ENCODE measurements at regions not wholly inside any gene's neighbourhood (a gene's known extent, or its start where the extent isn't known, plus 50 kb on each side); places are given as distances from the start of the nearest gene placed in this dataset.
"Not testable (repeated sequence)": the region's sequence is repeated elsewhere in the genome, so short reads cannot be mapped to it uniquely, and the experiment has no call there.

DNA sequence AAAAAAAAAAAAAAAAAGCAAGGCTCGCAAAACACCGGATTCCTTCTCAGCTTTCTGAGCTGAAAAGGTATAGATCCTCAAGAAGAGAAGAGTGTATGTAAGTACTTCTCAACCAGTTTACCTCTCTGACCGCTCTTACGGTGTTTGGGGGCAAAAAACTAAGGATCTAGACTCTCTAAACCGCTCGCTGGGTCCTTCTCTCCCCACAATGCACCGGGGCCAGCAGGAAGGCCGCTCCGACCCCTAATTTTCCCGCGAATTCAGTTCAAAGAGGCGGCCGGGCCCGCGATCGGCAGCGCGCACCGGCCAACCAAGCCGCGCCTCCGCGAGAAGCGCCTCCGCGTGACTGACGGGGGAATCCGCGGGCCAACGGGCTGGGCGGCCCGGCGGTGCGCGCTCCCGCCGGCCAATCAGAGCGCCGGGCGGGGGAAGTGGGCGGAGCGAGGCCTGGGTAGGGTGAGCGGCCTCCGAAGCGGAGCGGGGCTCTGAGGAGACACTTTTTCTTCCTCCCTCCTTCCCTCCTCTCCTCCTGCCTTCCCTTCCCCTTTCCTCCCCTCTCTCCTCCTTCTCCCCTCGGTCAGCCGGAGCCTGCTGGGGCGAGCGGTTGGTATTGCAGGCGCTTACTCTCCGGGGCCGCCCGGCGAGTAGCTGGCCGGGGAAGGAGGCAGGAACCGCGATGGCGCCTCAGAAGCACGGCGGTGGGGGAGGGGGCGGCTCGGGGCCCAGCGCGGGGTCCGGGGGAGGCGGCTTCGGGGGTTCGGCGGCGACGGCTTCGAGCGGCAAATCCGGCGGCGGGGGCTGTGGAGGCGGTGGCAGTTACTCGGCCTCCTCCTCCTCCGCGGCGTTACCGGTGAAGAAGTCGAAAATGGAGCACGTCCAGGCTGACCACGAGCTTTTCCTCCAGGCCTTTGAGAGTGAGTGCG lies 93.0 kb downstream of the CRLF3 start (continued):
- TF ChIP-seq, protein P1, sequence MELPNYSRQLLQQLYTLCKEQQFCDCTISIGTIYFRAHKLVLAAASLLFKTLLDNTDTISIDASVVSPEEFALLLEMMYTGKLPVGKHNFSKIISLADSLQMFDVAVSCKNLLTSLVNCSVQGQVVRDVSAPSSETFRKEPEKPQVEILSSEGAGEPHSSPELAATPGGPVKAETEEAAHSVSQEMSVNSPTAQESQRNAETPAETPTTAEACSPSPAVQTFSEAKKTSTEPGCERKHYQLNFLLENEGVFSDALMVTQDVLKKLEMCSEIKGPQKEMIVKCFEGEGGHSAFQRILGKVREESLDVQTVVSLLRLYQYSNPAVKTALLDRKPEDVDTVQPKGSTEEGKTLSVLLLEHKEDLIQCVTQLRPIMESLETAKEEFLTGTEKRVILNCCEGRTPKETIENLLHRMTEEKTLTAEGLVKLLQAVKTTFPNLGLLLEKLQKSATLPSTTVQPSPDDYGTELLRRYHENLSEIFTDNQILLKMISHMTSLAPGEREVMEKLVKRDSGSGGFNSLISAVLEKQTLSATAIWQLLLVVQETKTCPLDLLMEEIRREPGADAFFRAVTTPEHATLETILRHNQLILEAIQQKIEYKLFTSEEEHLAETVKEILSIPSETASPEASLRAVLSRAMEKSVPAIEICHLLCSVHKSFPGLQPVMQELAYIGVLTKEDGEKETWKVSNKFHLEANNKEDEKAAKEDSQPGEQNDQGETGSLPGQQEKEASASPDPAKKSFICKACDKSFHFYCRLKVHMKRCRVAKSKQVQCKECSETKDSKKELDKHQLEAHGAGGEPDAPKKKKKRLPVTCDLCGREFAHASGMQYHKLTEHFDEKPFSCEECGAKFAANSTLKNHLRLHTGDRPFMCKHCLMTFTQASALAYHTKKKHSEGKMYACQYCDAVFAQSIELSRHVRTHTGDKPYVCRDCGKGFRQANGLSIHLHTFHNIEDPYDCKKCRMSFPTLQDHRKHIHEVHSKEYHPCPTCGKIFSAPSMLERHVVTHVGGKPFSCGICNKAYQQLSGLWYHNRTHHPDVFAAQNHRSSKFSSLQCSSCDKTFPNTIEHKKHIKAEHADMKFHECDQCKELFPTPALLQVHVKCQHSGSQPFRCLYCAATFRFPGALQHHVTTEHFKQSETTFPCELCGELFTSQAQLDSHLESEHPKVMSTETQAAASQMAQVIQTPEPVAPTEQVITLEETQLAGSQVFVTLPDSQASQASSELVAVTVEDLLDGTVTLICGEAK (IDR thresholded peaks at IDR 0.05): not testable (repeated sequence)
- TF ChIP-seq, protein P1 (CRISPR knock-in tag; IDR thresholded peaks at IDR 0.05): 0 out of 2 replicates have a peak, but pooled peaks have one; percentile 23
- peak; percentile 59; the same call in 1 of the 2 replicates for TF ChIP-seq STAT5B (CRISPR knock-in tag; IDR thresholded peaks at IDR 0.05)
- TF ChIP-seq, protein P2, sequence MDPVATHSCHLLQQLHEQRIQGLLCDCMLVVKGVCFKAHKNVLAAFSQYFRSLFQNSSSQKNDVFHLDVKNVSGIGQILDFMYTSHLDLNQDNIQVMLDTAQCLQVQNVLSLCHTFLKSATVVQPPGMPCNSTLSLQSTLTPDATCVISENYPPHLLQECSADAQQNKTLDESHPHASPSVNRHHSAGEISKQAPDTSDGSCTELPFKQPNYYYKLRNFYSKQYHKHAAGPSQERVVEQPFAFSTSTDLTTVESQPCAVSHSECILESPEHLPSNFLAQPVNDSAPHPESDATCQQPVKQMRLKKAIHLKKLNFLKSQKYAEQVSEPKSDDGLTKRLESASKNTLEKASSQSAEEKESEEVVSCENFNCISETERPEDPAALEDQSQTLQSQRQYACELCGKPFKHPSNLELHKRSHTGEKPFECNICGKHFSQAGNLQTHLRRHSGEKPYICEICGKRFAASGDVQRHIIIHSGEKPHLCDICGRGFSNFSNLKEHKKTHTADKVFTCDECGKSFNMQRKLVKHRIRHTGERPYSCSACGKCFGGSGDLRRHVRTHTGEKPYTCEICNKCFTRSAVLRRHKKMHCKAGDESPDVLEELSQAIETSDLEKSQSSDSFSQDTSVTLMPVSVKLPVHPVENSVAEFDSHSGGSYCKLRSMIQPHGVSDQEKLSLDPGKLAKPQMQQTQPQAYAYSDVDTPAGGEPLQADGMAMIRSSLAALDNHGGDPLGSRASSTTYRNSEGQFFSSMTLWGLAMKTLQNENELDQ (CRISPR knock-in tag; IDR thresholded peaks at IDR 0.05; ENCODE audit: borderline replicate concordance): peak; percentile 68; the same call in 1 of the 2 replicates
- peak; percentile 48; the same call in 1 of the 2 replicates for TF ChIP-seq ZNF607 (CRISPR knock-in tag; IDR thresholded peaks at IDR 0.05; ENCODE audit: borderline replicate concordance)
- 0 out of 2 replicates have a peak, but pooled peaks have one; percentile 31 for TF ChIP-seq KAT8 (CRISPR knock-in tag; IDR thresholded peaks at IDR 0.05)
- TF ChIP-seq SP2 (CRISPR knock-in tag; IDR thresholded peaks at IDR 0.05): peak; percentile 79
- peak; percentile 46; the same call in 1 of the 2 replicates for TF ChIP-seq ZMYM3 (CRISPR knock-in tag; IDR thresholded peaks at IDR 0.05)
- peak; percentile 32; the same call in 1 of the 2 replicates for TF ChIP-seq ERF (CRISPR knock-in tag; IDR thresholded peaks at IDR 0.05)
- 0 out of 2 replicates have a peak, but pooled peaks have one; percentile 71 for TF ChIP-seq ZNF564 (CRISPR knock-in tag; IDR thresholded peaks at IDR 0.05)
- peak; percentile 96 for TF ChIP-seq ZBTB14 (CRISPR knock-in tag; IDR thresholded peaks at IDR 0.05)
- TF ChIP-seq KLF16 (CRISPR knock-in tag; IDR thresholded peaks at IDR 0.05): 0 out of 4 replicates have a peak, but pooled peaks of 1 of the 2 experiments have one; percentile 46
- TF ChIP-seq ELF1 (CRISPR knock-in tag; IDR thresholded peaks at IDR 0.05): 0 out of 2 replicates have a peak, but pooled peaks have one; percentile 11
- peak; percentile 43; the same call in 1 of the 2 replicates for TF ChIP-seq YEATS4 (CRISPR knock-in tag; IDR thresholded peaks at IDR 0.05; ENCODE audit: borderline replicate concordance)
